CD4-positive, alpha-beta memory T cell (primary cell): ENCODE measurements at regions not wholly inside any gene's neighbourhood (a gene's known extent, or its start where the extent isn't known, plus 50 kb on each side); places are given as distances from the start of the nearest gene placed in this dataset.
A peak's percentile ranks its signal among the peaks of the same experiment; 100 is the strongest.

Experiments used
- CTCF ChIA-PET: fragments of 350-600 bp; sonication (Branson Sonifier 250); formaldehyde crosslinking; loops from one replicate; lab custom pipeline; 2021; ENCODE audit warnings: inconsistent platforms; ENCODE audit not compliant: partially characterized antibody; lab: Charles Lee
- POLR2A ChIA-PET: fragments of 350-600 bp; sonication (Branson Sonifier 250); formaldehyde crosslinking; loops from one replicate; lab custom pipeline; 2021; ENCODE audit not compliant: partially characterized antibody; lab: Charles Lee
- DNase-seq, 5 donors: peaks; one replicate each; pipeline versions ENCODE4 v3.0.0 to v3.0.0-alpha.2; 2020 to 2022; ENCODE audit warnings: mixed read lengths in 1 of 5
- H3K27ac ChIP-seq: one replicate; pipeline ENCODE4 v1.7.0; 2013; ENCODE audit warnings: low read depth, low read length
- H3K27me3 ChIP-seq: 2 replicates; pipeline ENCODE4 v1.7.0; 2013; ENCODE audit warnings: mild to moderate bottlenecking, low read length, moderate library complexity; ENCODE audit not compliant: insufficient read depth
- H3K36me3 ChIP-seq: 2 replicates; pipeline ENCODE4 v1.7.0; 2013; ENCODE audit warnings: mild to moderate bottlenecking, low read length, moderate library complexity; ENCODE audit not compliant: insufficient read depth
- H3K4me1 ChIP-seq: 2 replicates; pipeline ENCODE4 v1.7.0; 2013; ENCODE audit warnings: mild to moderate bottlenecking, low read length, moderate library complexity; ENCODE audit not compliant: insufficient read depth
- H3K4me3 ChIP-seq, 2 donors: one replicate each; pipeline ENCODE4 v1.7.0; 2013; ENCODE audit warnings: low read length in 2 of 2, mild to moderate bottlenecking in 1 of 2
- H3K9me3 ChIP-seq, 2 donors: one replicate each; pipeline ENCODE4 v1.7.0; 2013; ENCODE audit warnings: low read length in 2 of 2, control low read depth in 1 of 2; ENCODE audit not compliant: control insufficient read depth in 1 of 2
- H3K27ac Mint-ChIP-seq, 7 donors: one replicate each; pipeline ENCODE4 v1.8.0; 2020 to 2021; ENCODE audit warnings: mixed read lengths in 7 of 7, mild to moderate bottlenecking in 6 of 7, inconsistent platforms in 3 of 7, moderate library complexity in 3 of 7
- H3K27me3 Mint-ChIP-seq, 2 donors: one replicate each; pipeline ENCODE4 v1.8.0; 2020 to 2021; ENCODE audit warnings: mixed read lengths in 2 of 2
- H3K36me3 Mint-ChIP-seq, 2 donors: one replicate each; pipeline ENCODE4 v1.8.0; 2020 to 2021; ENCODE audit warnings: mixed read lengths in 2 of 2, inconsistent platforms in 1 of 2, mild to moderate bottlenecking in 1 of 2
- H3K4me1 Mint-ChIP-seq, 4 donors: one replicate each; pipeline ENCODE4 v1.8.0; 2020 to 2021; ENCODE audit warnings: mixed read lengths in 4 of 4, mild to moderate bottlenecking in 1 of 4
- H3K4me3 Mint-ChIP-seq, 8 donors: one replicate each; pipeline ENCODE4 v1.8.0; 2020 to 2021; ENCODE audit warnings: mixed read lengths in 8 of 8, mild to moderate bottlenecking in 7 of 8, moderate library complexity in 6 of 8, inconsistent platforms in 3 of 8
- H3K9me3 Mint-ChIP-seq, 8 donors: one replicate each; pipeline ENCODE4 v1.8.0; 2020 to 2021; ENCODE audit warnings: mixed read lengths in 8 of 8, mild to moderate bottlenecking in 5 of 8, inconsistent platforms in 3 of 8, moderate library complexity in 1 of 8
- intact Hi-C: fragments of 100-400 bp; cut with micrococcal nuclease; formaldehyde crosslinking; loops from one replicate; pipeline ENCODE4 v1.15.1; 2023

DNA sequence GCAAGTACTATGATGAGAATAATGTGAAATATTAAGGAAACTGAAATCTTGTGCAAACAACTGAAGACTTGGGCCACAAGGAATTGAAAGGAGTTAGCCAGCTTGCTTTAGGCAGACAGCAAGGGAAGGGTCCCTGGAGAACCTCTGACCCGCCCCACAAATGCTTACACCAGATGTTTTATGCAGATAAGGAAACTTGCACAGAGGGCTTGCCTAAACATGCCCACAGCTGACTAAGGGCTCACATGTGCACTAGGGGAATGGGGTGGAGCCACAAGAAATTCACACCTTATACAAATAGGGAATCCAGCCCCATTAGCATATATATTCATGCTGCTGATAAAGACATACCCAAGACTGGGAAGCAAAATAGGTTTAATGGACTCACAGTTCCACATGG is 86.1 kb upstream of the CYYR1 start:
- Mint-ChIP-seq H3K4me1 (no peaks in the 10 kb centered on the region), H3K9me3 (peaks cover 0 to 6% (median 0%) of the 10 kb centered on the region in 8 donors), H3K36me3 (no peaks in the 10 kb centered on the region), H3K27me3 (no peaks in the 10 kb centered on the region), H3K27ac (no peak overlapping the region), H3K4me3 (no peak overlapping the region)
- intact Hi-C loops: no loop called here
- Histone ChIP-seq H3K27me3 (no peaks in the 10 kb centered on the region), H3K9me3 (no peaks in the 10 kb centered on the region), H3K4me3 (no peak overlapping the region), H3K36me3 (no peaks in the 10 kb centered on the region), H3K27ac (no peak overlapping the region), H3K4me1 (no peaks in the 10 kb centered on the region)
- POLR2A ChIA-PET: no interaction called here
- CTCF ChIA-PET: no interaction called here
- DNase-seq: no peak

- H3K36me3 ChIP-seq: no peaks in the 10 kb centered on the region
- Mint-ChIP-seq H3K4me3 (no peak overlapping the region), H3K27me3 (no peaks in the 10 kb centered on the region), H3K4me1 (no peaks in the 10 kb centered on the region), H3K36me3 (no peaks in the 10 kb centered on the region), H3K9me3 (peaks cover 0 to 8% (median 2%) of the 10 kb centered on the region in 8 donors), H3K27ac (no peak overlapping the region)
- no peaks in the 10 kb centered on the region for H3K4me1 ChIP-seq
- H3K27ac ChIP-seq: no peak overlapping the region
- POLR2A ChIA-PET: no interaction called here
- CTCF ChIA-PET: no interaction called here
- H3K9me3 ChIP-seq: no peaks in the 10 kb centered on the region
- H3K4me3 ChIP-seq: no peak overlapping the region
- intact Hi-C loops: no loop called here
- no peaks in the 10 kb centered on the region for H3K27me3 ChIP-seq
- no peak for DNase-seq
Measured at GRCh38 chr21:26655460-26655859, 82.4 kb upstream of the CYYR1 start.

- Mint-ChIP-seq H3K4me1 (no peaks in the 10 kb centered on the region), H3K36me3 (no peaks in the 10 kb centered on the region), H3K27me3 (no peaks in the 10 kb centered on the region), H3K9me3 (peaks cover 0 to 8% (median 0%) of the 10 kb centered on the region in 8 donors), H3K4me3 (no peak overlapping the region), H3K27ac (no peak overlapping the region)
- POLR2A ChIA-PET: interaction anchor here (0.7 kb wide), 1 partner anchor 44 kb away, joined by 3 read pairs; no protein-coding TSS in a partner anchor
- no peaks in the 10 kb centered on the region for H3K27me3 ChIP-seq
- no peaks in the 10 kb centered on the region for H3K4me1 ChIP-seq
- H3K9me3 ChIP-seq: no peaks in the 10 kb centered on the region
- intact Hi-C loops: no loop called here
- no peaks in the 10 kb centered on the region for H3K36me3 ChIP-seq
- no peak for DNase-seq
- CTCF ChIA-PET: no interaction called here
- H3K4me3 ChIP-seq: no peak overlapping the region
- no peak overlapping the region for H3K27ac ChIP-seq
Measured at GRCh38 chr21:26653430-26653829, 80.3 kb upstream of the CYYR1 start.

DNA sequence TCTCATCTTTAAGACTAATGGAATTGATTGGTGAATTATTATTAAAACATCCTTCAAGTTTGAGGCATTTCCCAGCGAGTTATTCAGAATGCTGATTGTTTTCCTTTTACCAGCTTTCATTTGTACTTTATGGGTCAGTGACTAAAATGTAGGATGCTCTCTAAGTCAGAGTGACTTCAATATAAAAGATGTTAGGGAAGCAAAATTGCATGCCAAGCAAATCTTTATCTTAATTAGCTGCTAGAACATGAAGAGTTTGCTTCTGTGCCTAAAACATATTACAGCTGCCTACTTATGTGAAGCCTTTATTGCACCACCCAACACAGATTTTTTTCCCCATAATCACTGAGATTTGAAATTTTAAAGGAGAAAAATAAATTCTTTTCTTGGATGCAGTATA is 79.8 kb upstream of the CYYR1 start:
- no peaks in the 10 kb centered on the region for H3K36me3 Mint-ChIP-seq
- no peak overlapping the region for H3K27ac Mint-ChIP-seq
- DNase-seq: no peak
- no peaks in the 10 kb centered on the region for H3K4me1 ChIP-seq
- H3K9me3 Mint-ChIP-seq: peaks cover 0 to 8% (median 0%) of the 10 kb centered on the region in 8 donors
- intact Hi-C loops: no loop called here
- no peak overlapping the region for H3K27ac ChIP-seq
- H3K27me3 ChIP-seq: no peaks in the 10 kb centered on the region
- ChIA-PET POLR2A (interaction anchor here (0.7 kb wide), 1 partner anchor 43 kb away, joined by 3 read pairs; no protein-coding TSS in a partner anchor), CTCF (no interaction called here)
- H3K4me1 Mint-ChIP-seq: no peaks in the 10 kb centered on the region
- H3K4me3 ChIP-seq: no peak overlapping the region
- no peaks in the 10 kb centered on the region for H3K27me3 Mint-ChIP-seq
- no peak overlapping the region for H3K4me3 Mint-ChIP-seq
- H3K36me3 ChIP-seq: no peaks in the 10 kb centered on the region
- H3K9me3 ChIP-seq: no peaks in the 10 kb centered on the region

DNA sequence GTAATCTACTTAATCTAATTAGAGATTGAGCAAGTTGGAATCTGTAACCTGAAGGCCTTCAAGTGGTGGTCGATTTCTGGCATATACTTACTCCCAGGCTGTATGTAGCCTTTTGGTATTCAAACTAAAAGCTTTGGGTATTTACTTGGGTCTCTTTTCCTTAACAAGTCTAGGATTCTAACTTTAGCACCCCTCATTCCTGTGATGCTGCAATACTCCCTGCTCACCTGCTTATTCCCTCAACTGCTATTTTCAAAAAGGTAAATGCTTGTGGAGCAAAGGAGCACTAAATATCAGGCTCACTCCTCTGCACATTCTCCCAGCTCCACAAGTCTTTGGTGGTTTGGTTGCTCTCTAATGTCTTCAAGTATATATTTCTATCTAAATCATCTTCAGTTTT is 68.0 kb upstream of the CYYR1 start:
- no peak overlapping the region for H3K27ac Mint-ChIP-seq
- H3K27me3 ChIP-seq: no peaks in the 10 kb centered on the region
- no peak overlapping the region for H3K27ac ChIP-seq
- peaks cover 0 to 2% of the 10 kb centered on the region in 2 donors for H3K27me3 Mint-ChIP-seq
- peaks cover 0 to 11% (median 2%) of the 10 kb centered on the region in 8 donors for H3K9me3 Mint-ChIP-seq
- no peaks in the 10 kb centered on the region for H3K4me1 Mint-ChIP-seq
- H3K36me3 Mint-ChIP-seq: no peaks in the 10 kb centered on the region
- no peak overlapping the region for H3K4me3 Mint-ChIP-seq
- H3K4me1 ChIP-seq: no peaks in the 10 kb centered on the region
- no peaks in the 10 kb centered on the region for H3K9me3 ChIP-seq
- ChIA-PET CTCF (no interaction called here), POLR2A (no interaction called here)
- no peak for DNase-seq
- intact Hi-C loops: no loop called here
- H3K4me3 ChIP-seq: no peak overlapping the region
- H3K36me3 ChIP-seq: no peaks in the 10 kb centered on the region

GRCh38 chr21:26637201-26637745 is 64.2 kb upstream of the CYYR1 start:
- H3K9me3 Mint-ChIP-seq: peaks cover 0 to 13% (median 6%) of the 10 kb centered on the region in 8 donors
- no peak overlapping the region for H3K4me3 Mint-ChIP-seq
- H3K27ac ChIP-seq: no peak overlapping the region
- CTCF ChIA-PET: no interaction called here
- H3K4me3 ChIP-seq: no peak overlapping the region
- intact Hi-C loops: no loop called here
- no peak for DNase-seq
- H3K4me1 ChIP-seq: no peaks in the 10 kb centered on the region
- no peaks in the 10 kb centered on the region for H3K27me3 ChIP-seq
- H3K27me3 Mint-ChIP-seq: peaks cover 0 to 2% of the 10 kb centered on the region in 2 donors
- no peaks in the 10 kb centered on the region for H3K36me3 ChIP-seq
- H3K4me1 Mint-ChIP-seq: no peaks in the 10 kb centered on the region
- POLR2A ChIA-PET: no interaction called here
- no peak overlapping the region for H3K27ac Mint-ChIP-seq
- H3K9me3 ChIP-seq: no peaks in the 10 kb centered on the region
- no peaks in the 10 kb centered on the region for H3K36me3 Mint-ChIP-seq

DNA sequence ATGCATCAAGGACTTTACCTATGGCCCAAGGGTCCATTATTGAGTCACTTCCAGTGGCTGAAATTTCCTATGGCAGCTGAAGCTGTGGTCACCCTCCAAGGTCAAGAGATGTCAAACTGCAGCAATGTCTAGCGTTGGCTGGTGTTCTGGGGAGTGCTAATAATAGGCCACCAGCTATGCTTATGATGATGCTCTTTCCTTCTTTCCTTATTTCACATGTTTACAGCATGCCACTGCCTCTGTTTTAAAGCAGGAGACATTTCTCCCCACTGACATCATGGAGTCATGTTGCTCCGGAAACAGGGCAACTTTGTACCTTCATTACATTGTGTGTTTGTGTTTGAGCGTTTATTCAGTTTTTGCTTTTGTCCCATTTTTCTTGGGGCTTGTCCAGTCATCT is 62.6 kb upstream of the CYYR1 start:
- intact Hi-C loops: no loop called here
- Histone ChIP-seq H3K27ac (no peak overlapping the region), H3K9me3 (no peaks in the 10 kb centered on the region), H3K4me3 (no peak overlapping the region), H3K27me3 (no peaks in the 10 kb centered on the region), H3K36me3 (no peaks in the 10 kb centered on the region), H3K4me1 (no peaks in the 10 kb centered on the region)
- Mint-ChIP-seq H3K4me1 (no peaks in the 10 kb centered on the region), H3K9me3 (peaks cover 0 to 18% (median 7%) of the 10 kb centered on the region in 8 donors), H3K4me3 (no peak overlapping the region), H3K27ac (no peak overlapping the region), H3K36me3 (no peaks in the 10 kb centered on the region), H3K27me3 (peaks cover 0 to 2% of the 10 kb centered on the region in 2 donors)
- ChIA-PET POLR2A (no interaction called here), CTCF (no interaction called here)
- peak in 1 of 5 donors; percentile 7 for DNase-seq
